ENCODE measurements at regions not wholly inside any gene's neighbourhood (a gene's known extent, or its start where the extent isn't known, plus 50 kb on each side); places are given as distances from the start of the nearest gene placed in this dataset.
"Not testable (repeated sequence)": the region's sequence is repeated elsewhere in the genome, so short reads cannot be mapped to it uniquely, and the experiment has no call there.

- not testable (repeated sequence) for TF ChIP-seq EP300 (IDR thresholded peaks at IDR 0.05); POLR2A (IDR thresholded peaks at IDR 0.05; ENCODE audit: low read depth)
- TF ChIP-seq, protein P1, sequence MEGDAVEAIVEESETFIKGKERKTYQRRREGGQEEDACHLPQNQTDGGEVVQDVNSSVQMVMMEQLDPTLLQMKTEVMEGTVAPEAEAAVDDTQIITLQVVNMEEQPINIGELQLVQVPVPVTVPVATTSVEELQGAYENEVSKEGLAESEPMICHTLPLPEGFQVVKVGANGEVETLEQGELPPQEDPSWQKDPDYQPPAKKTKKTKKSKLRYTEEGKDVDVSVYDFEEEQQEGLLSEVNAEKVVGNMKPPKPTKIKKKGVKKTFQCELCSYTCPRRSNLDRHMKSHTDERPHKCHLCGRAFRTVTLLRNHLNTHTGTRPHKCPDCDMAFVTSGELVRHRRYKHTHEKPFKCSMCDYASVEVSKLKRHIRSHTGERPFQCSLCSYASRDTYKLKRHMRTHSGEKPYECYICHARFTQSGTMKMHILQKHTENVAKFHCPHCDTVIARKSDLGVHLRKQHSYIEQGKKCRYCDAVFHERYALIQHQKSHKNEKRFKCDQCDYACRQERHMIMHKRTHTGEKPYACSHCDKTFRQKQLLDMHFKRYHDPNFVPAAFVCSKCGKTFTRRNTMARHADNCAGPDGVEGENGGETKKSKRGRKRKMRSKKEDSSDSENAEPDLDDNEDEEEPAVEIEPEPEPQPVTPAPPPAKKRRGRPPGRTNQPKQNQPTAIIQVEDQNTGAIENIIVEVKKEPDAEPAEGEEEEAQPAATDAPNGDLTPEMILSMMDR (IDR thresholded peaks at IDR 0.05) = not testable (repeated sequence)
Measured at GRCh38 chr4:189734648-189735267, 205.9 kb upstream of the FRG1 start.
